GM19023 (cell line): ENCODE measurements at regions not wholly inside any gene's neighbourhood (a gene's known extent, or its start where the extent isn't known, plus 50 kb on each side); places are given as distances from the start of the nearest gene placed in this dataset.

Source experiments
- ATAC-seq: cut with Tn5 transposase; IDR thresholded peaks from one replicate; pipeline ENCODE4 v1.9.1; 2021; ENCODE audit warnings: mild to moderate bottlenecking, moderate library complexity; ENCODE audit not compliant: unreplicated experiment

DNA sequence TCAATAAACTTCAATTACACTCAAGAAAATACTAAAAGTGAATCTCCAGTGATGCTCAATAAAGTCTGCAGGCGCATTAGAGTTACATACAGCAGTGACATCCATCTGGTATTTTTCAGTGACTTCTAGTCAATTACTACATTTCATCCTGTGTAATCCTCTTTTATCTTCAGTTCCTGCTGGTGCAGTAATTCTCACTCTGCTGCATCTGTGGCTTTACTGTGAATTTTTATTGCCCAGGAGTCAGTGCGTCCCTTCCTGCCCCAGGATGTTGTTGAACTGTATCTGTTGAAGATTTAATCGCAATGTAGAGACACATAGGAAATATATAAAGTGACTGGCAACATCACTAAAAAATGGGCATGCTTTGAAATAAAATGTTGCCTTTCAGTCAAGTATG is 196.3 kb upstream of the TMTC4 start:
- no peak for ATAC-seq

DNA sequence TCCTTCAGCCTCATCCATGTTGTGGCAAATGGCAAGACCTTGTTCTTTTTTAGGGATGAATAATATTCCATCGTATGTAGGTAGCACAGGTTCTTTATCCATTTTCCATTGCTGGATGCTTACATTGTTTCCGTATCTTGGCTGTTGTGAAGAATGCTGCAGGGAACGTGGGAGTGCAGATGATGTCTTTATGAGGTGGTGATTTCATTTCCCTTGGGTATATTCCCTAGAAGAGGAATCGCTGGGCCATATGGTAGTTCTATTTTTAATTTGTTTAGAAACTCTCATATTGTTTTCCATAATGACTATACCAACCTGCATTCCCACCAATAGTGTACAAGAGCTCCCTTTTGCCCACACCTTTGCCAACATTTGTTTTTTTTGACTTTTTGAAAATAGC is 186.3 kb upstream of the TMTC4 start:
- ATAC-seq: no peak

DNA sequence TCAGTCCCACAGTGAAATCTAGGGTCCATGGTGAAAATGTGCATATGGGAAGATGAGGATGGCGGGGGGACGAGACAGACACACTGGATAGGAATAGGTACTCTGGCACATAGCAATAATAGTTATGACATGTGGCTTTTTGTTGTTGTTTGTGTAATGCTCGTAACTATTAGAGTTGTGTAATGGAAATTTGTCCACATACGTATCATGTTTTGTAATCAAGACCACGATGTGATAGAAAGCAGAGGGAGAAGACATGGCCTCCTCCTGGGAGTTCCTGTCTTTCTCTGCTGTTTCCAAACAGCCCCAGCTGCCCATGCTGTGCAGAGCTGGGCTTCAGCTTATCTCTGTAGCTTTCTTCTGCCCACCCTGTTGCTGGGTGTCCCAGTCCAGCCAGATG is 185.3 kb upstream of the TMTC4 start:
- ATAC-seq: no peak

DNA sequence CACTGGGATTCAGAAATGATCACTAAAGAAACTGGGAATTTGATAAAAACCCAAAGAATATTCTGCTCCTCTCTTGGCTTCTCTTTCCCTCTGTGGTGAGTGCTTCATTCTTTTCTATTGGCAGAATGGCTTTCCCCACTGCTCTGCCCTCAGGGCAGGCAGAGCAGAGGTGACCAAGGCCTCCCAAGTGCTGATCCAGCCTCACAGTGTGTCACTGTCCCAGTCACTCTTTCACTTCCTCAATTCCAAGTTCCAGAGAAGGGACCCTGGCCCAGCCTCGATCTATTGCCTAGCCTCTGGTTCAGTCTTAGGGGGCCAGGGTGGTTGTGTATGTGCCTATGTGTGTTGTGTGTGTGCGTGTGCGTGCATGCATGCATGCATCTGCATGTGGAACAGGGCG is 180.6 kb upstream of the TMTC4 start:
- ATAC-seq: no peak

DNA sequence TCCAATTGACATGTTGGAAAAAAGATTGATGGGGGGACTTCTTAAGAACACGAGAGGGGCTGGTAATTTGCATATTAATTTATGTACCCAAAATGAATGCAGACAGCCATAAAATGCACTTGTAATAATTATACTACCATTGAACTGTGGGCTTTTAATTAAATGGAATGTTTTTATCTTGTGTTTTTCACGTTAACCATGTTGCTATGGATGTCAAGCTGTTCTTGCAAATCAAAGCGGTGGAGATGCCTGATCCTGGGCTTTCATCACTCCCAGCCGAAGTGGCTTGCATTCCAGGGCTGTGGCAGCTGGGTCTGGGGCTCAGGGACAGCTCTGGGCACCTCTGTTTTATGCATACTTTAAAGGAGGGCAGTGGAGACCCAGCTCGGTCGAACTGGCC is 179.4 kb upstream of the TMTC4 start:
- ATAC-seq: no peak

DNA sequence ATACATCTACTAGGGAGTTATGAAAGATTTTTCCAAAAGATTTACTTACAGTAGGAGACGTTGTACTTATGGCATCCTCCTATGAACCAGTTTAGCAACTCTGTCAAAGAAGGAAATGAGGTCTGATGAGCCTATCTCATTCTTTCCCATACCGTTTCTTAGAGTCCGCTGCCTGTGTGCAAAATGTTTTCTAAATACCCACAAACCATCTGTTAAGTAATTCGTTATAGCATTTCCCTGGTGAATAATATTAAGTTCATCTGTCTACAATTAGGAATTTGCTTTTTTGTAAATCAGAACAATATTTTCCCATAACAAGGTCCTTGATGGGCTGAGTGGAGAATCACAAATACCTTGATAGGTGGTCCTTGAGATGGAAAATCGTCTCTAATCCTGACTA is 178.8 kb upstream of the TMTC4 start:
- ATAC-seq: no peak

DNA sequence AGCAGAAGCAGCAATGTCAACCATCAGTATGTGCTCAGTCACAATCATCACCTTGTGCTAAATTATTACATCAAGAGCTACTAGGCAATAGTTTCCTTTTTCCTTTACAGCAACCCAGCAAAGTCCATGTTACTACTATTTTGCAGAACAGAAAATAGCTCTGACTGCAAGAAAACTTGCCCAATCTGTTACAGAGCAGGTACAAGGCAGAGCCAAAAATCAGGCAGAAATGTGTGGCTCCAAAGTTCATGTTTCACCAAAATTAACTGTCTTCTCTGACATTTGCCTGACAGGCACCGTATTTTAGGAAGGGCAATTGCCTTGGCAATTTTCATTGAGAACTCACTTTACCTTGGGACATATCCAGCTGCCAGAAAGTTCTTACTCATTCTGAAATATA is 177.6 kb upstream of the TMTC4 start:
- ATAC-seq: no peak

DNA sequence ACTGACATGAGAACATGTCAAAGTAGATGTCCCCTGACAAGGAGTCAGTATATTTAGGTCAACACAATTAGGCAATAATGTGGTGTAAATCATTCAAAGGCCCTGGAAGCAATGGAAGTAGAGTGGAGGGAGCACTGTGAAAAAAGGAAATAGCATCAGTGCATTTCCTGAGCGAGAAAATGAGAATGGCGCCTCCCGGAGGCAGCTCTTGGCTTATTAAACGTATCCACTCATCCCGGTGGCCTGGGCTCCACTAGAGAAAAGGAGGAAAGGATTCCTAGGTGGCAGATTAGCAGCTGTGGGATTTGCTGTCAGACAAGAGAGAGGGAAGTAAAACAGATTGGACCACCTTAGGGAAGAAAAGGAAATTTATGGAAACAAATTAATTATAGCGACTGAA is 173.7 kb upstream of the TMTC4 start:
- ATAC-seq: no peak

DNA sequence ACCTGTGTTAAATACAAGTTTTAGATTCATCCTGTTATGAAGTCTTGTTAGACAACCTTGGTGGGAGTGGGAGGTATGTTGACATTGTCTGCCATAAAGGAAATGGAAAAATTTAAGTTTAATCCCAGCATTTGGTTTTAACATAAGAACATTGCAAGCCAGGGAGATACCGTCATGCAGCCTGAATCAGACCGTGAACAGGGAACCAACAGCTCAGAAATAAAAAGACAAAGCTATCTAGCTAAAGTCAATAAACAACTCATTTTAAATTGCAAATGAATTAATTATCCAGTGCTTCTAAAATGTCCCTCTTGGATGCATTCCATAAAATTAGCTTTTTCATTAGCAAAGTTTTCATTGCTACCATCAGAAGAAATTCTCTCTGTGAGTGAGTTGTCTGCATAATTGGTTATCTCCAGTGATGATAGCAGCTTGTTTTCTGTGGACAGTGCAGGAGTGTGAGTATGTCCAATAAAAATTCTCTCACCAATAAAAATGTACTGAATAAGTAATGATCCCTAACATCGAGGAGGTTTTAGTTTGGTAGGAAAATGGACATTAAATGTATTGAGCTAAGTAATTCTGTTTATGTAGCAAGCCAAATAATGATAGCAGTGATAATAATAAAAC is 170.6 kb upstream of the TMTC4 start:
- ATAC-seq: no peak

DNA sequence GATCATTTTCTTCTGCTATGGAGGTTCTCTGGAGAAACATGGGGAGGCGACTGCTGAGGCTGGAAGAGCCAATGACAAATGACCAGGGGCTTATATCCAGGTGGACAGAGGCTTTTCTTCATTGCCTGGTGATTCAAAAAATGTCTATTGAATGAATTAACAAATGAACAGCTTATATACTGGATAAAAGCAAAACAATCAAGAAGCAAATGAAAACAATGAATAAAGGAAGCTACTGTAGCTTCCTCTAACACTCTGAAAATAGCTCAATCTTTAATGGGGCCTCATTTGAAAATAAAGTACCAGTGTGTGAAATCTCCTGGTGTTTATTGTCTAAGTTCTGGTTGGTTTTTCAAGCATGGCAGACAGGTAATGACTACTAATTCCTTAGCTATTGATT is 167.5 kb upstream of the TMTC4 start:
- no peak for ATAC-seq

DNA sequence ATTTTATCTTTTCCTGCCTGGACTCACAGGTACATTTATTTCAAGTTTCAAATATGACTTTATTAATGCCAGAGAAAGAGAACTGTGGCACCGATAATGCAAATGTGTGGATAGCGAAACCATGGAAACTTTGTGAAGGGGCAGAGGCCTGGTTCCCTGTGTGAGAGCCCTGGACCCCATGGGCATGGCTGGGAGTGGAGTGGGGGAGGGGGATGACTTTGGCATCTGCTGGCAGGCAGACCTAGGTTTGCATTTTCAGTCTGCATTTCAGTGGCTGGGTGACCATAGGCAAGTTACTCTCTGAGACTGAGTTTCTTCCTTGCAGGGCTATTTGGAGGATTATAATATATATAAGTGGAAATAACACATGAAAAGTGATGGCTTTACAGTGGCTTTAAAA is 163.8 kb upstream of the TMTC4 start:
- no peak for ATAC-seq

DNA sequence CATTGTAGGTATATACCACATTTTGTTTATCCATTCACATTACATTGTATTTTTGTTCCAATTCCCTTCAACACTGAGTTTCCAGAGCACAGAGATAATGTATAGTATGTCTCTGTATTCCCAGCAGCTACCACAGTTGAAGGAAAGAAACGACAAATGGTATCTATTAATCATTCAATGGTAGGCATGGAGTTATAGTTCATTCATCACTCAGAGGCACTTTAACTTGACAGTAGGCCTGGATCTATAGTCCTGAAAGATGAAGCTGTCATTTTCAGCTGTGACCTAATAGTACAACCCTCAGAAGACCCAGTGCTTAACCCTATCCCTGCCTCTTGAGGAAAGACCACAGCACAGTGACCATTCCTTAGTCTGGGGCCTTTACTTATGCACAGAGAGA is 163.0 kb upstream of the TMTC4 start:
- no peak for ATAC-seq

DNA sequence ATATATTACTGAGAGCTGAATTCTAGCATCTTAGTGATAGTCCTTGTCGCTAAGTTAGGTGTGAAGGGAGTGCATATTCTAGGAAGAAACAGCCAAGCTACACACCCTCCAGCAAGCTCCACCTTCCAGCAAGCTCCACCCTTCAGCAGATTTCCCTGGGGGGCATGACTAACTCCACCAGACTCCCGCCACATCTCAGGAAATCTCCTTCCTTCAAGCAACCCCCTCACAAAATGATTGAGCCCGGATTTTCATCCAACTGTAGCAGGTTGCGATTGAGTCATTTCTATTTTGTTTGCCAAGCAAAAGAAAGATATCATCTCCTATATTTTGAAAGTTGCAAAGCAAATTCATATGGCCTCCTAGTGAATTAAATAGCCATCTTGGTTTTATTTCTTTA is 162.1 kb upstream of the TMTC4 start:
- ATAC-seq: no peak

DNA sequence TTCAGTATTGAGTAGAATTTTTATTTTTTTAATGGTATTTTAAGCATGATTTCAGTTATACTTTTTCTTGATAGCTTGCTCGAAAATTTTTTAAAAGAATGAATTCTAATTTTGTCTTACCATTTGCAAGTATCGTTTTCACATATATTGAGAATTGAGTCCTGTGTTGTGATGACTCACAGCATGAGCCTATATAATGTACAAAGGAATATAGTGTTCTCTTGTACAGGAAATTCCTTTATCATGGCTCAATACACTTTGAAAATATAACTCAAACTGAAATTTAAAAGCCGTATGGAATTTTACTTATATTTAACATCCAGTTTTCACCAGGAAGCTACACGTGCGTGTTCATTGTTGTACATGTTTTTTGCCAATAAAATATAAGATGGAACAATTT is 161.1 kb upstream of the TMTC4 start:
- ATAC-seq: no peak

DNA sequence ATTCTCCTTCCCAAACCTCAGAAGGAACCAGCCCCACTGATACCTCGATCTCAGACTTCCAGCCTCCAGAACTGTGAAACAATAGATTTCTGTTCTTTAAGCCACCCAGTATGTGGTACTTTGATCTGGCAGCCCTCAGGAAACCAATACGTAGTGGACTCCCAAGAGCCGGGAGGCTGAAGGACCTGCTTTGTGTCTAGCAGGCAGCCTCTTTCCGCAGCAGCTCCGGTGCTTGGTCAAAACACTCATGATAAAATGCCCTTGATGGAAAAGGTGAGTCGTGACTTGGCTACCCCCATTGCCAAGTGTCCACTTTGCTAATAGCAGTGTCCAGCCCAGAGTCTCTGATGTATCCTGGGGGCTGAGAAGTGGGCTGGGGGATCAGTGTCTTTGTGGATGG is 158.8 kb upstream of the TMTC4 start:
- no peak for ATAC-seq

DNA sequence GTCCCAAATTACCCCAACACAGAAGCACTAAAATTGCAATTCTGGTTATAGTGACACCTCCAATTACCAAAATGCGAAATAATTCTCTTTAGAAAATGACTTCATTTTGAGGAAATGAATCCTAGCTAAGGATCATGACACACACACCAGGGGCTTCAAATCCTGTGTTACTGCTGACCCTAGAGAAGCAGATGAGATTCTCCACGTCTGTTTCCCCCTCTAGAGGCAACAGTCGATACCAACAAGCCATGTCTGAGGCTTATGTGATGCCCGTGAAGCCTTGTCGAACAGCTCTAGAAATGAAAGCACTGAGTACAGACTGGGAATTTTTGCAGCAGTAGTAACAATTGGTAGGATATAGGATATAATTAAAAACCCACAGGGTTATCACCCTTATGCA is 153.6 kb upstream of the TMTC4 start:
- ATAC-seq: no peak

DNA sequence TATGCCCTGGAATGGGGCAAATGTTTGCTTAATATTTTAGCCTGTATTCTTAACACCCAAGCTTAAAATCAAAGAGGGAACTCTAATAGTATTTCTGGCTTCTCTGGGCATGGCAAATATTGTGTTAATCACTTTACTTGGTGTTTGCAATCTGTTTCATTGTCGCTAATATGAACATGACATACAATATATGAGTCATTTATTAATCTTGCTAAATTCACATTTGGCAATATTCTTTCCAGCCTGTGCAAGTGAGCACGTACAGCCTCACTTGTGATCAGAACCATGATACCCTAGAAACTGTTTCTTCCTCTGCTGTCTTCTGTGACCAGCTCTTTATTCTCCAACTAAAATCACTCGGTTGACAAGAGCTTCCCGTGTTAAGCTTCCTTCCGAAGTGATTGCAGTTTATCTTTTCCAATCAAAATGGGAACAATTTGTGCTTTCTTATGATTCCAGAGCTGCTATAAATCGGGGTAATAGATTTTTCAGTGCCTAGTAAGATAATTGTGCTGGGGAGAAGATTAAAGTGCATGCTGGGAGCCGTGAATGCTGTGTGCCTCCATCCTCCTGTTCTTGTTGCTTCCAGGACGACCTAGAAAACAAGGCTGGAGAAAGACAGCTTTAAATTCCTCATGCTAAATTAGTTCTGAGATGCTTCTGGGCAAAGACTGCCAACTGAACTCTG is 153.0 kb upstream of the TMTC4 start:
- no peak for ATAC-seq

DNA sequence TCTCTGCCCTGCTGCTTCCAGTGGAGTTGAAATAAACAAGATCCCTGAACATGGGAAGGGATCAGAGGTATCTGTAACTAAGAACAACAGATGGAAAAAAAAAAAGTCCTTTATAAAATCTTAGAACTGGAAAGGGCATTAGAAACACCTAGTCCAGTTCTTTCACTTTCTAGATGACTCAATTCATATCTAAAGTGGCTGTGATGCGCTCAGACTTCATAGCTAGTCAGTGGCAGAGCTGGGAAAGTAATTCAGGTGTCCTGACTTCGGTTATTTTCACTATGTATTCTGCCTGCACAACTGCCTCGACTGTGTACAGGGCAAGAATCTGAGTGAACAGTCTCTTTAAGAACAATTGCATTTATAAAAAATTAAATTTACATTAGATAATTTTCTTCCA is 151.8 kb upstream of the TMTC4 start:
- no peak for ATAC-seq

DNA sequence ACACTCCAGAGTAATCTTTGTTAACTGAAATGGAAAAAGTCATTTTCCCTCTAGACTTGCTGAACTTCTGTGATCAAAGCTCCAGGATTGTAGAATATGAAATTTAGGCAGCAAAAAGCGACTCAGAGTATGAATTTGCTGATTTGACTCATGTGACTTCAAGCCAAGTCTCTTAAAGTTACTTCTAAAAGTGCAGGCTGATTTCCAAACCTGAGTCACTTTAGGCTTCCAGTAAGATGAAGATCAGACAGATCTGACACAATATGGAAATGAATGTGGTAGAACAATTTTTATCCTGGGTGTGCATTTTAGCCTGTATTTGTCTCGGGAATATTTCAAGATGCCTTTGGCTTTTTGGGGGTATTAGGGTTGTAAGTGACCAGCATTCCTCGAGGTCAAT is 151.0 kb upstream of the TMTC4 start:
- ATAC-seq: no peak

DNA sequence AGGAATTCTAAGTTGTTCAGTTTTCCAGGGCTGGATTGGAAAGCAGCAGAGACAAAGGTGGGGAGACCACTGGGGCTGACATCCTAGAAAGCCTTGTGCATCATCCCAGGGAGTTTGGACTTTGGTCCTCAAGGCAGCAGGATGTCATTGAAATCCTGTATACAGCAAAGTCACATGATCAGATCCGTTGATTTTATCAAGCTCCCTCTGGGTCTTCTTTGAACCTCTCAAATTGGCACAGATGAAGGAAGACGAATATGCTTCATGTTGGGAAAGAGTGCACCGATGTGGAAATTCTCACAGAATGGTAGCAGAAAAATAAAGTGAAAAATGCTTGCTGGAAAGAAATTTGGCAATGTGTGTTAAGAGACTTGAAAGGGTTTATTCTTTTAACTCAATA is 149.8 kb upstream of the TMTC4 start:
- ATAC-seq: no peak

DNA sequence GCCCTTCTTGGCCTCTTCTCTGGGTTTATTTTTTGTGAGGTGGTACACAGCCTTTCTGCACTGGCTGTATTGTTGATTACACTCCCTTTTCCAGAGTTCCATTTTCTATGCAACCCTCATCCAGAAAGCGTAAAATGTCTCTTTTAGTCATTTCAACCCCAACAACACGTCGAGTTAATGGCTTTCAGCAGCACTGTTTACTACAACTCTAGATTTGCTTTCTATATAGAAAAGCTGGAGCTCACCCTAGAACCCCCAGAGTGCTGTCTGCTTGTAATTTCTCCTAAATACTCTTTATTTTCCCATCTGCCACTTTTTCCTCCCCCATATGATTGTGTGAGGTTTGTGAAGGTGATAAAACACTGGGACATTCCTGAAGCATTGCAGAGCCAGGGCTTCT is 148.9 kb upstream of the TMTC4 start:
- ATAC-seq: no peak

DNA sequence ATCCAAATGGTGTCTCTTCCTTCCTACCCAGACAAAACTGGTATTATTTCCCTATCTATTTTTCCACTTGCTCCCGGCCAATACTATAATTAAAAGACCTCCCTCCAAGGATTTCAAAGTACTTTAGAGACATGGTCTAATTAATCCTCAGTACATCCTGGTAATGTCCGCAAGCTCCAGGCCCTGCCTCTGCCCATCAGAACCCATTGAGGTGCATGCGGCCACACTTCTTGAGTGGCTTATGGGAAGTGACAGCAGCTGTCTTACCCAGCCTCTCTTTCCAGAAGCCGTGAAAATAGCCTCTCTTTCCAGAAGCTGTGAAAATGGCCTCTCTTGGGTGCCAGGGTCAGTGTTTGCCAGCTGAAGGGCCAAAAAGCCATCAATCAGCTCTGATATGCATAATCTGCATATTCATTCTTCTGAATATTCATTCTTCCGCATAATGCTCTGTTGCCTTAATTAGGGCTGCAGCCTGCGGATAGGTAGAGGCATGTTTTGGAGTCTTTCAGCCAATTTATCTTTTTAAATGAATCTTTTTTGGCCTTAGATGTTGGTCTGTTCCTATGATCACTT is 148.4 kb upstream of the TMTC4 start:
- ATAC-seq: no peak

DNA sequence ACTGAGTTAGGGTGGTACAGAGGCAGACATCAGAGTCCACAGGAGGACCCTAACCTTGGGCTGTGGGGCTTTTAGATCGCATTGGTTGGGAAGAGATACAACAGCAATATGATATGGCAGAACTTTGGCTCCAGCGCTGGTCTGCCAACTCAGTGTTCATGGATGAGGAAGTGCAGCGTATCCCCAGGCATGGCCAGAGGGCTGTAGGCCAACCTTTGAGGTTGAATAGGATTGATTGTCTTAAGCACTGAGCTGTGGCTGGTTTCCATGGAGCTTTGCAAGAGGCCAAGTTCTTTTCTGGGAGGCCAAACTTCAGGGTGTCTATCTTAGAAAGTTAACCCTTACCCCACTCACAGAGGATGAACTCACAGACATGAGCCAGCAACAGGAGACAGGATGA is 144.1 kb upstream of the TMTC4 start:
- no peak for ATAC-seq
